K562 (cell line): ENCODE measurements at regions not wholly inside any gene's neighbourhood (a gene's known extent, or its start where the extent isn't known, plus 50 kb on each side); places are given as distances from the start of the nearest gene placed in this dataset.

Experiments
- ATAC-seq: fragments of 200-7000 bp; cut with Tn5 transposase; 3 replicates; pipeline ENCODE4 v1.9.1; 2020; ENCODE audit warnings: moderate library complexity
- BruUV-seq: library from RNA; stranded (reverse); fragments of 400-500 nt; replicated peaks from 2 replicates; lab custom pipeline; 2021; lab: Mats Ljungman, UMichigan
- CTCF ChIA-PET: fragments of 300-600 bp; formaldehyde crosslinking; extraction: SDS; loops from one replicate; lab custom pipeline; 2021; ENCODE audit warnings: low intra/inter-chr PET ratio; lab: Yijun Ruan, JAX
- POLR2A ChIA-PET: fragments of 300-600, 350-650 bp; sonication (Branson Sonifier 250); formaldehyde crosslinking; extraction: SDS; loops from one replicate; lab custom pipeline; 2021; ENCODE audit warnings: antibody characterized with exemption, inconsistent platforms; lab: Yijun Ruan, JAX
- DNase-seq, 4 experiments: peaks; one replicate each; pipeline versions ENCODE4 v3.0.0 to v3.0.0-alpha.2; 2011 to 2018; ENCODE audit warnings: low spot score in 3 of 4, mixed read lengths in 3 of 4; ENCODE audit errors: extremely low read depth in 1 of 4
- FAIRE-seq: peaks from 2 replicates; lab custom pipeline; 2011; peaks lifted over from hg19 to GRCh38; lab: Jason Lieb, UNC
- H2AFZ ChIP-seq: 2 replicates; pipeline ENCODE4 v1.6.0; 2011; ENCODE audit warnings: low read depth, low read length, control low read depth, inconsistent platforms
- H3K27ac ChIP-seq: fragments of 200-600 bp; 3 replicates; pipeline ENCODE4 v1.8.0; 2011; ENCODE audit warnings: low read depth, mild to moderate bottlenecking, control low read depth, inconsistent platforms, low read length, moderate library complexity, mixed read lengths; ENCODE audit errors: extremely low read depth
- H3K27me3 ChIP-seq, 2 experiments: fragments of 300-600 bp in 1 of 2; 2 replicates in 1 of 2; 3 replicates in 1 of 2; pipeline versions ENCODE4 v1.6.0 to v1.8.0; 2011; ENCODE audit warnings: inconsistent platforms in 2 of 2, low read length in 2 of 2, mild to moderate bottlenecking in 1 of 2, mixed read lengths in 1 of 2, moderate library complexity in 1 of 2; ENCODE audit not compliant: control insufficient read depth in 2 of 2, insufficient read depth in 2 of 2
- H3K36me3 ChIP-seq: fragments of 300-600 bp; 3 replicates; pipeline ENCODE4 v1.8.0; 2011; ENCODE audit warnings: mild to moderate bottlenecking, low read length, inconsistent platforms; ENCODE audit not compliant: control insufficient read depth, insufficient read depth
- H3K4me1 ChIP-seq, 2 experiments: fragments of 200-600 bp in 1 of 2; replicated peaks in 1 of 2; 2 replicates in 1 of 2; 3 replicates in 1 of 2; pipeline versions ENCODE4 v1.5.1 to v1.8.0; 2011; ENCODE audit warnings: inconsistent platforms in 2 of 2, low read length in 2 of 2, mild to moderate bottlenecking in 1 of 2, mixed read lengths in 1 of 2, moderate library complexity in 1 of 2; ENCODE audit not compliant: control insufficient read depth in 2 of 2, insufficient read depth in 2 of 2
- H3K4me2 ChIP-seq: 2 replicates; pipeline ENCODE4 v1.6.1; 2011; ENCODE audit warnings: low read length, control low read depth, inconsistent platforms, mixed read lengths; ENCODE audit not compliant: insufficient read depth
- H3K4me3 ChIP-seq: fragments of 200-600 bp; sonication (generic), shearing (Covaris generic); 2 replicates; pipeline ENCODE4 v1.5.1; 2016; ENCODE audit warnings: control low read depth, inconsistent platforms
- H3K79me2 ChIP-seq: fragments of 200-600 bp; 3 replicates; pipeline ENCODE4 v1.8.0; 2011; ENCODE audit warnings: low read length, inconsistent platforms; ENCODE audit not compliant: control insufficient read depth, insufficient read depth
- H3K9ac ChIP-seq, 2 experiments: 2 replicates each; pipeline versions ENCODE4 v1.6.0 to v1.6.1; 2011; ENCODE audit warnings: low read depth in 2 of 2, low read length in 2 of 2, control low read depth in 1 of 2, inconsistent platforms in 1 of 2, mild to moderate bottlenecking in 1 of 2, mixed read lengths in 1 of 2; ENCODE audit not compliant: insufficient read depth in 1 of 2
- H3K9me1 ChIP-seq: one replicate; pipeline ENCODE4 v1.6.0; 2011; ENCODE audit warnings: inconsistent platforms, mild to moderate bottlenecking, low read length, moderate library complexity; ENCODE audit not compliant: control insufficient read depth, insufficient read depth
- H3K9me3 ChIP-seq: replicated peaks from 2 replicates; pipeline ENCODE4 v1.5.1; 2011; ENCODE audit warnings: low read depth, low read length, inconsistent platforms; ENCODE audit not compliant: control insufficient read depth, insufficient read depth
- H4K20me1 ChIP-seq: replicated peaks from 2 replicates; pipeline ENCODE4 v1.6.1; 2011; ENCODE audit warnings: low read length, inconsistent platforms, mixed read lengths; ENCODE audit not compliant: control insufficient read depth, insufficient read depth
- CSDE1 ChIP-seq, 2 experiments: fragments of 450-650 bp; IDR thresholded peaks; 2 replicates each; pipeline ENCODE4 v1.6.1; 2016; ENCODE audit warnings: mild to moderate bottlenecking in 1 of 2
- ELF1 ChIP-seq: fragments of 200-800 bp; sonication (Bioruptor generic); IDR thresholded peaks from 2 replicates; pipeline ENCODE4 v1.6.1; 2016; ENCODE audit warnings: missing genetic modification characterization, missing compliant biosample characterization
- HDGF ChIP-seq: fragments of 450-650 bp; IDR thresholded peaks from 2 replicates; pipeline ENCODE4 v1.6.1; 2016
- KAT7 ChIP-seq: sonication (generic); formaldehyde crosslinking; IDR thresholded peaks from 2 replicates; pipeline ENCODE4 v1.8.0; 2022; ENCODE audit warnings: missing genetic modification reagents, mild to moderate bottlenecking, borderline replicate concordance
- NFATC3 ChIP-seq: fragments of 450-650 bp; IDR thresholded peaks from 2 replicates; pipeline ENCODE4 v1.6.1; 2017; ENCODE audit warnings: mild to moderate bottlenecking
- RFX1 ChIP-seq: fragments of 450-650 bp; IDR thresholded peaks from 2 replicates; pipeline ENCODE4 v1.6.1; 2016; ENCODE audit warnings: mild to moderate bottlenecking, moderate library complexity
- ZMIZ1 ChIP-seq, 2 experiments: fragments of 150-350 bp in 1 of 2; IDR thresholded peaks; 2 replicates each; pipeline ENCODE4 v1.6.1; 2012 to 2016; ENCODE audit warnings: low read depth in 2 of 2, low read length in 2 of 2, mild to moderate bottlenecking in 1 of 2, moderate library complexity in 1 of 2
- ZNF140 ChIP-seq: fragments of 250-450 bp; sonication (Bioruptor Pico); IDR thresholded peaks from 2 replicates; pipeline ENCODE4 v1.8.0; 2021; ENCODE audit warnings: moderate library complexity, mild to moderate bottlenecking, inconsistent platforms
- ZNF143 ChIP-seq: sonication (generic); formaldehyde crosslinking; IDR thresholded peaks from 2 replicates; pipeline ENCODE4 v1.9.0; 2022; ENCODE audit warnings: mild to moderate bottlenecking, missing genetic modification reagents
- ZNF444 ChIP-seq: fragments of 250-450 bp; sonication (Bioruptor Pico); IDR thresholded peaks from 2 replicates; pipeline ENCODE4 v1.4.0; 2020; ENCODE audit warnings: mild to moderate bottlenecking, moderate library complexity
- ZNF668 ChIP-seq: fragments of 250-450 bp; sonication (Bioruptor Pico); IDR thresholded peaks from 2 replicates; pipeline ENCODE4 v1.8.0; 2022; ENCODE audit warnings: mild to moderate bottlenecking, inconsistent platforms
- ZNF77 ChIP-seq: fragments of 250-450 bp; sonication (Bioruptor Pico); IDR thresholded peaks from 2 replicates; pipeline ENCODE4 v1.5.0; 2020
- WGBS: fragments of 100-300 bp; shearing (Covaris generic); methylation state at CpG from one replicate; pipeline ENCODE4 v1.1.6; 2016; ENCODE audit warnings: low coverage, mixed read lengths; ENCODE audit not compliant: insufficient coverage; ENCODE audit errors: missing lambda C conversion rate; 5-methylcytosine and 5-hydroxymethylcytosine counted together
- in situ Hi-C: fragments of 300-500 bp; cut with MboI; formaldehyde crosslinking; loops from 4 replicates; pipeline ENCODE4 v1.15.0; 2018; ENCODE audit warnings: inconsistent platforms, mixed read lengths
- intact Hi-C: fragments of 100-400 bp; cut with micrococcal nuclease; formaldehyde crosslinking; loops from 2 replicates; pipeline ENCODE4 v1.14.2; 2022
- TF ChIP-seq, protein P1 (sequence below): sonication (generic); formaldehyde crosslinking; IDR thresholded peaks from 2 replicates; pipeline ENCODE4 v1.8.0; 2022; ENCODE audit warnings: missing genetic modification reagents, mild to moderate bottlenecking, borderline replicate concordance
- TF ChIP-seq, protein P2 (sequence below), 2 experiments: fragments of 450-650 bp; IDR thresholded peaks; 2 replicates each; pipeline ENCODE4 v1.6.1; 2016
- TF ChIP-seq, protein P3 (sequence below): sonication (generic); formaldehyde crosslinking; IDR thresholded peaks from 2 replicates; pipeline ENCODE4 v1.8.0; 2022; ENCODE audit warnings: missing genetic modification reagents, mild to moderate bottlenecking, borderline replicate concordance

GRCh38 chr18:71665131-71665530, 879.0 kb downstream of the CBLN2 start (continued):
- no peak for TF ChIP-seq ZMIZ1 (IDR thresholded peaks at IDR 0.05; ENCODE audit: low read depth in 2 of 2, low read length in 2 of 2)
- TF ChIP-seq CSDE1 (IDR thresholded peaks at IDR 0.05): no peak
- no peak for TF ChIP-seq HDGF
- no peak for TF ChIP-seq ZNF143 (CRISPR knock-in tag)
- TF ChIP-seq, protein P1, sequence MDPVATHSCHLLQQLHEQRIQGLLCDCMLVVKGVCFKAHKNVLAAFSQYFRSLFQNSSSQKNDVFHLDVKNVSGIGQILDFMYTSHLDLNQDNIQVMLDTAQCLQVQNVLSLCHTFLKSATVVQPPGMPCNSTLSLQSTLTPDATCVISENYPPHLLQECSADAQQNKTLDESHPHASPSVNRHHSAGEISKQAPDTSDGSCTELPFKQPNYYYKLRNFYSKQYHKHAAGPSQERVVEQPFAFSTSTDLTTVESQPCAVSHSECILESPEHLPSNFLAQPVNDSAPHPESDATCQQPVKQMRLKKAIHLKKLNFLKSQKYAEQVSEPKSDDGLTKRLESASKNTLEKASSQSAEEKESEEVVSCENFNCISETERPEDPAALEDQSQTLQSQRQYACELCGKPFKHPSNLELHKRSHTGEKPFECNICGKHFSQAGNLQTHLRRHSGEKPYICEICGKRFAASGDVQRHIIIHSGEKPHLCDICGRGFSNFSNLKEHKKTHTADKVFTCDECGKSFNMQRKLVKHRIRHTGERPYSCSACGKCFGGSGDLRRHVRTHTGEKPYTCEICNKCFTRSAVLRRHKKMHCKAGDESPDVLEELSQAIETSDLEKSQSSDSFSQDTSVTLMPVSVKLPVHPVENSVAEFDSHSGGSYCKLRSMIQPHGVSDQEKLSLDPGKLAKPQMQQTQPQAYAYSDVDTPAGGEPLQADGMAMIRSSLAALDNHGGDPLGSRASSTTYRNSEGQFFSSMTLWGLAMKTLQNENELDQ (CRISPR knock-in tag): no peak

DNA sequence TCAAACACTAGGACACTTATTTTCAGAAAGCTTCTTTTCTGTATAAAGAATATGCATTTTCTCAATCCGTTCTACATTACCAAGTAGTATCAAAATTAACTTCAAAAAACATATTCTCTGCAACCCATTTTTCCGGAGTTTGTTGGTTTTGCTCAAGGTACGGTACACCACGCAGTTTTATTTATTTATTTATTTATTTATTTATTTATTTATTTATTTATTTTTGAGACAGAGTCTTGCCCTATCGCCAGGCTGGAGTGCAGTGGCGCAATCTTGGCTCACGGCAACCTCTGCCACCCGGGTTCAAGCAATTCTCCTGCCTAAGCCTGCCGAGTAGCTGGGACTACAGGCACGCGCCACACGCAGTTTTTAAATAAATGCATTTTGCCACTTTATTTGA, 900.3 kb downstream of the CBLN2 start:
- 0% methylated on average over 9 of the region's 12 CpGs for WGBS
- no peaks in the 10 kb centered on the region for H3K36me3 ChIP-seq
- no peaks in the 10 kb centered on the region for H3K79me2 ChIP-seq
- H3K4me1 ChIP-seq: no peaks in the 10 kb centered on the region
- intact Hi-C loops (no loop called here), in situ Hi-C loops (no loop called here)
- TF ChIP-seq ZNF77 (no peak), ZNF668 (CRISPR knock-in tag) (no peak), ZNF444 (CRISPR knock-in tag) (no peak), NFATC3 (no peak), ZNF140 (CRISPR knock-in tag) (no peak), RFX1 (no peak), ELF1 (tag) (no peak), KAT7 (no peak)
- TF ChIP-seq, protein P2, sequence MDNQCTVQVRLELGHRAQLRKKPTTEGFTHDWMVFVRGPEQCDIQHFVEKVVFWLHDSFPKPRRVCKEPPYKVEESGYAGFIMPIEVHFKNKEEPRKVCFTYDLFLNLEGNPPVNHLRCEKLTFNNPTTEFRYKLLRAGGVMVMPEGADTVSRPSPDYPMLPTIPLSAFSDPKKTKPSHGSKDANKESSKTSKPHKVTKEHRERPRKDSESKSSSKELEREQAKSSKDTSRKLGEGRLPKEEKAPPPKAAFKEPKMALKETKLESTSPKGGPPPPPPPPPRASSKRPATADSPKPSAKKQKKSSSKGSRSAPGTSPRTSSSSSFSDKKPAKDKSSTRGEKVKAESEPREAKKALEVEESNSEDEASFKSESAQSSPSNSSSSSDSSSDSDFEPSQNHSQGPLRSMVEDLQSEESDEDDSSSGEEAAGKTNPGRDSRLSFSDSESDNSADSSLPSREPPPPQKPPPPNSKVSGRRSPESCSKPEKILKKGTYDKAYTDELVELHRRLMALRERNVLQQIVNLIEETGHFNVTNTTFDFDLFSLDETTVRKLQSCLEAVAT (IDR thresholded peaks at IDR 0.05): no peak
- TF ChIP-seq, protein P3, sequence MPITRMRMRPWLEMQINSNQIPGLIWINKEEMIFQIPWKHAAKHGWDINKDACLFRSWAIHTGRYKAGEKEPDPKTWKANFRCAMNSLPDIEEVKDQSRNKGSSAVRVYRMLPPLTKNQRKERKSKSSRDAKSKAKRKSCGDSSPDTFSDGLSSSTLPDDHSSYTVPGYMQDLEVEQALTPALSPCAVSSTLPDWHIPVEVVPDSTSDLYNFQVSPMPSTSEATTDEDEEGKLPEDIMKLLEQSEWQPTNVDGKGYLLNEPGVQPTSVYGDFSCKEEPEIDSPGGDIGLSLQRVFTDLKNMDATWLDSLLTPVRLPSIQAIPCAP (CRISPR knock-in tag): no peak
- H3K27me3 ChIP-seq: no peaks in the 10 kb centered on the region
- BruUV-seq: no TSS peak
- no peak overlapping the region for H3K27ac ChIP-seq
- H3K4me3 ChIP-seq: no peak overlapping the region
- H2AFZ ChIP-seq: no peak overlapping the region
- ChIA-PET CTCF (no interaction called here), POLR2A (no interaction called here)
- no peak for FAIRE-seq
- no peaks in the 10 kb centered on the region for H4K20me1 ChIP-seq
- H3K4me2 ChIP-seq: no peak overlapping the region
- no peak for ATAC-seq
- H3K9me1 ChIP-seq: no peaks in the 10 kb centered on the region
- H3K9ac ChIP-seq: no peak overlapping the region
- no peak for DNase-seq
- H3K9me3 ChIP-seq: no peaks in the 10 kb centered on the region
